Retinal pigment epithelial cell (primary cell): ENCODE measurements at regions not wholly inside any gene's neighbourhood (a gene's known extent, or its start where the extent isn't known, plus 50 kb on each side); places are given as distances from the start of the nearest gene placed in this dataset.

Experiments
- DNase-seq: peaks from one replicate; pipeline ENCODE4 v3.0.0-alpha.2; 2010; ENCODE audit warnings: low read depth
- H3K4me3 ChIP-seq: 2 replicates; pipeline ENCODE4 v1.5.1; 2011; ENCODE audit warnings: mild to moderate bottlenecking, low read length, control low read depth, moderate library complexity
- CTCF ChIP-seq: conservative IDR thresholded peaks from 2 replicates; pipeline ENCODE4 v1.5.1; 2011; ENCODE audit warnings: low read depth, low read length, control low read depth, inconsistent platforms

GRCh38 chr18:71913641-71914040 lies 630.5 kb downstream of the CBLN2 start:
- H3K4me3 ChIP-seq, result no peak overlapping the region
- no peak for TF ChIP-seq CTCF

GRCh38 chr18:71902482-71902881 lies 641.7 kb downstream of the CBLN2 start:
- H3K4me3 ChIP-seq, result no peak overlapping the region
- no peak for TF ChIP-seq CTCF
- no peak for DNase-seq

More at GRCh38 chr18:71913641-71914040, 630.5 kb downstream of the CBLN2 start:
- no peak for DNase-seq

- H3K4me3 ChIP-seq, result no peak overlapping the region
- no peak for TF ChIP-seq CTCF
- DNase-seq, result no peak
These were observed 644.3 kb downstream of the CBLN2 start for GRCh38 chr18:71899707-71900472.

GRCh38 chr18:71899183-71899582 lies 645.0 kb downstream of the CBLN2 start:
- DNase-seq, result no peak
- no peak overlapping the region for H3K4me3 ChIP-seq
- no peak for TF ChIP-seq CTCF

- TF ChIP-seq CTCF, result no peak
- no peak overlapping the region for H3K4me3 ChIP-seq
- no peak for DNase-seq
These were observed 656.6 kb downstream of the CBLN2 start for GRCh38 chr18:71887509-71887908.

GRCh38 chr18:71878226-71878625 lies 665.9 kb downstream of the CBLN2 start:
- no peak overlapping the region for H3K4me3 ChIP-seq
- no peak for TF ChIP-seq CTCF
- DNase-seq, result no peak

GRCh38 chr18:71873695-71874094 lies 670.4 kb downstream of the CBLN2 start:
- no peak overlapping the region for H3K4me3 ChIP-seq
- no peak for DNase-seq
- TF ChIP-seq CTCF, result no peak
